RWPE1 (cell line): ENCODE measurements at regions not wholly inside any gene's neighbourhood (a gene's known extent, or its start where the extent isn't known, plus 50 kb on each side); places are given as distances from the start of the nearest gene placed in this dataset.

Experiments
- CTCF ChIA-PET: fragments of 350-600 bp; sonication (Branson Sonifier 250); formaldehyde crosslinking; extraction: SDS; loops from one replicate; lab custom pipeline; 2021; lab: Yijun Ruan, JAX
- POLR2A ChIA-PET: fragments of 400-600 bp; formaldehyde crosslinking; extraction: SDS; loops from one replicate; lab custom pipeline; 2020; ENCODE audit warnings: antibody characterized with exemption; ENCODE audit not compliant: low non-redundant PET; lab: Yijun Ruan, JAX
- DNase-seq: peaks from one replicate; pipeline ENCODE4 v3.0.0; 2012; ENCODE audit warnings: low spot score
- H3K27ac ChIP-seq: fragments of 450-650 bp; 2 replicates; pipeline ENCODE4 v1.5.1; 2017
- CTCF ChIP-seq: fragments of 450-650 bp; conservative IDR thresholded peaks from 2 replicates; pipeline ENCODE4 v1.5.1; 2017; ENCODE audit warnings: low read depth, mild to moderate bottlenecking

GRCh38 chr19:28972058-28972852, 240.7 kb downstream of the UQCRFS1 start:
- DNase-seq, result no peak
- ChIA-PET CTCF (interaction anchor here (0.6 kb wide), 2 partner anchors 22 to 29 kb away, joined by 3 read pairs; no protein-coding TSS in a partner anchor), POLR2A (no interaction called here)
- H3K27ac ChIP-seq, result no peak overlapping the region
- TF ChIP-seq CTCF, result no peak

- DNase-seq, result no peak
- no peak for TF ChIP-seq CTCF
- ChIA-PET CTCF (interaction anchor here (0.6 kb wide), 1 partner anchor 30 kb away, joined by 3 read pairs; no protein-coding TSS in a partner anchor), POLR2A (no interaction called here)
- no peak overlapping the region for H3K27ac ChIP-seq
Observed at GRCh38 chr19:28971513-28971912, 241.4 kb downstream of the UQCRFS1 start.

GRCh38 chr19:28971049-28971448, 241.9 kb downstream of the UQCRFS1 start:
- DNase-seq, result no peak
- TF ChIP-seq CTCF, result no peak
- no peak overlapping the region for H3K27ac ChIP-seq
- ChIA-PET POLR2A (no interaction called here), CTCF (no interaction called here)

- DNase-seq, result no peak
- H3K27ac ChIP-seq, result no peak overlapping the region
- ChIA-PET POLR2A (no interaction called here), CTCF (no interaction called here)
- no peak for TF ChIP-seq CTCF
Observed at GRCh38 chr19:28968721-28969120, 244.2 kb downstream of the UQCRFS1 start.

GRCh38 chr19:28966737-28967399, 246.1 kb downstream of the UQCRFS1 start:
- ChIA-PET POLR2A (no interaction called here), CTCF (interaction anchor here (0.5 to 0.6 kb wide), 2 partner anchors 32 to 333 kb away, joined by 4 to 5 read pairs; no protein-coding TSS in a partner anchor)
- H3K27ac ChIP-seq, result no peak overlapping the region
- TF ChIP-seq CTCF, result no peak
- DNase-seq, result no peak

GRCh38 chr19:28964500-28964899, 248.5 kb downstream of the UQCRFS1 start:
- H3K27ac ChIP-seq, result no peak overlapping the region
- CTCF ChIA-PET, result no interaction called here
- TF ChIP-seq CTCF, result no peak
- POLR2A ChIA-PET, result no interaction called here
- DNase-seq, result no peak
